ENCODE measurements at regions not wholly inside any gene's neighbourhood (a gene's known extent, or its start where the extent isn't known, plus 50 kb on each side); places are given as distances from the start of the nearest gene placed in this dataset.

DNA sequence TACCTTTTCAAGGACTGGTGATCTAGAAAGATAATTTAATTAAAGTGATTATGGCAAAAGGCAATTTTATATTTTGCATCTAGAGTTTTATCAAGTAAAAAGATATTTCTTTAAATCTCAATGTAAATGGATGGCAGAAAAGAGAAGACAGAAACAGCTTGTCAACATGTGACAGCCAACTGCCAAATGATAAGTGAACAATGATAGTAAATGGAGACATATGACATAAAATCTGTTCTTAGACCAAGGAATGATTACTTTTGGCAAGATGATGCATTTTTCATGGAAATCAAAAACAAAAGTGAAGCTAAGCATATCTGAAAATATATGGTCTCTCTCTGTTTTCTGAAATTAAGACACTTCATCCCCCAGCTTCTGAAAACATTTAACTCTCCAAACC lies 1730.7 kb upstream of the FLRT2 start:
- no peak for TF ChIP-seq POLR2A (IDR thresholded peaks at IDR 0.05)
- TF ChIP-seq, protein P1, sequence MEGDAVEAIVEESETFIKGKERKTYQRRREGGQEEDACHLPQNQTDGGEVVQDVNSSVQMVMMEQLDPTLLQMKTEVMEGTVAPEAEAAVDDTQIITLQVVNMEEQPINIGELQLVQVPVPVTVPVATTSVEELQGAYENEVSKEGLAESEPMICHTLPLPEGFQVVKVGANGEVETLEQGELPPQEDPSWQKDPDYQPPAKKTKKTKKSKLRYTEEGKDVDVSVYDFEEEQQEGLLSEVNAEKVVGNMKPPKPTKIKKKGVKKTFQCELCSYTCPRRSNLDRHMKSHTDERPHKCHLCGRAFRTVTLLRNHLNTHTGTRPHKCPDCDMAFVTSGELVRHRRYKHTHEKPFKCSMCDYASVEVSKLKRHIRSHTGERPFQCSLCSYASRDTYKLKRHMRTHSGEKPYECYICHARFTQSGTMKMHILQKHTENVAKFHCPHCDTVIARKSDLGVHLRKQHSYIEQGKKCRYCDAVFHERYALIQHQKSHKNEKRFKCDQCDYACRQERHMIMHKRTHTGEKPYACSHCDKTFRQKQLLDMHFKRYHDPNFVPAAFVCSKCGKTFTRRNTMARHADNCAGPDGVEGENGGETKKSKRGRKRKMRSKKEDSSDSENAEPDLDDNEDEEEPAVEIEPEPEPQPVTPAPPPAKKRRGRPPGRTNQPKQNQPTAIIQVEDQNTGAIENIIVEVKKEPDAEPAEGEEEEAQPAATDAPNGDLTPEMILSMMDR (IDR thresholded peaks at IDR 0.05), result no peak
- H3K27me3 ChIP-seq, result no peaks in the 10 kb centered on the region
- no peaks in the 10 kb centered on the region for H3K4me1 ChIP-seq (replicated peaks in 1 of 2)
- DNase-seq, result no peak
- H3K36me3 ChIP-seq (replicated peaks in 1 of 2), result no peaks in the 10 kb centered on the region
- intact Hi-C loops (cut with DNase I), result no loop called here
- H3K4me3 ChIP-seq, result no peak overlapping the region
- H3K9me3 ChIP-seq (replicated peaks in 1 of 3), result no peaks in the 10 kb centered on the region
- H3K27ac ChIP-seq, result no peak overlapping the region

DNA sequence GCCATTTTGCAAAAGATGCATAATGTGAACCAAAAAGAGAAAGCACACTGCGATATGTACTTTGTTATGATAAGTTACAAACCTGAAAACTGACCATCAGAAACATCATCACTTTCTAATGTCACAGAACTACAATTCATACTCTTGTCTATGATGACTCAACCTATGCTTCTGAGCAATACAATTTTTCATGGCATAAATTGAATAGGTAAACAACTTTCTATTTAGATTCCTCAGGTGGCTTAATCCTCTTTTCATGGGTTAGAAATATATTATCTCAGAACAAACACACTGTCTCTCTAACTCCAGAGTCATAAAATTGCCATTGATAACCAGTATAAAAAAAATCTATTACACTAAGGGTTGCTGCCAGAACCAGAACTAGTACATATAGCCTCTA lies 1715.0 kb upstream of the FLRT2 start:
- no peaks in the 10 kb centered on the region for H3K9me3 ChIP-seq (replicated peaks in 1 of 3)
- H3K27me3 ChIP-seq, result no peaks in the 10 kb centered on the region
- no peaks in the 10 kb centered on the region for H3K4me1 ChIP-seq (replicated peaks in 1 of 2)
- intact Hi-C loops (cut with DNase I), result no loop called here
- no peaks in the 10 kb centered on the region for H3K36me3 ChIP-seq (replicated peaks in 1 of 2)
- H3K4me3 ChIP-seq, result no peak overlapping the region
- TF ChIP-seq POLR2A (IDR thresholded peaks at IDR 0.05), result no peak
- TF ChIP-seq, protein P1 (IDR thresholded peaks at IDR 0.05), result no peak
- DNase-seq, result no peak
- H3K27ac ChIP-seq, result no peak overlapping the region
- WGBS, 4 donors, result 89 to 96% (median 92%) methylated on average over 1 of the region's 1 CpG

DNA sequence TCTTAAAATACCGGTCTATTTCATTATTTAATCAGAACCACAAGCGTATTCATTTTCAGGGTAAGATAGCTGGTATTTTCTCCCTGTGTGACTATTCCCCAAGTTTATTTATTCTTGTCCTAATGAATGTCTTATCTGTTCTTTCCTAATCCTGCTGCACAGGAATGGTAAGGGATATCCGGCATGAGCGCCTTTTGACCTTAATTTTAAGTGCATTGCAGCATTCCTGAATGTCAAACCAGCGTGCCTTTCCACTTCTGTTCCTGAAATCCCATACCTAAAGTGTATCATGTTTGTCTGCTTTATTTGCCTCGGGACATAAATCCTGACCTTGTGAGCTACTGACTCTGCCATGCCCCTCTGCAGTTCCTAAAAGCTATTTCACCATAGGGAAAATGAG lies 1713.2 kb upstream of the FLRT2 start:
- no peaks in the 10 kb centered on the region for H3K9me3 ChIP-seq (replicated peaks in 1 of 3)
- WGBS, 4 donors, result 51 to 62% (median 56%) methylated on average over 6 of the region's 6 CpGs
- H3K4me1 ChIP-seq (replicated peaks in 1 of 2), result no peaks in the 10 kb centered on the region
- DNase-seq, result peak in 1 of 7 donors; percentile 14
- no peaks in the 10 kb centered on the region for H3K27me3 ChIP-seq
- H3K27ac ChIP-seq, result no peak overlapping the region
- no peak for TF ChIP-seq POLR2A (IDR thresholded peaks at IDR 0.05)
- TF ChIP-seq, protein P1 (IDR thresholded peaks at IDR 0.05), result no peak
- no peaks in the 10 kb centered on the region for H3K36me3 ChIP-seq (replicated peaks in 1 of 2)
- no peak overlapping the region for H3K4me3 ChIP-seq
- intact Hi-C loops (cut with DNase I), result no loop called here

DNA sequence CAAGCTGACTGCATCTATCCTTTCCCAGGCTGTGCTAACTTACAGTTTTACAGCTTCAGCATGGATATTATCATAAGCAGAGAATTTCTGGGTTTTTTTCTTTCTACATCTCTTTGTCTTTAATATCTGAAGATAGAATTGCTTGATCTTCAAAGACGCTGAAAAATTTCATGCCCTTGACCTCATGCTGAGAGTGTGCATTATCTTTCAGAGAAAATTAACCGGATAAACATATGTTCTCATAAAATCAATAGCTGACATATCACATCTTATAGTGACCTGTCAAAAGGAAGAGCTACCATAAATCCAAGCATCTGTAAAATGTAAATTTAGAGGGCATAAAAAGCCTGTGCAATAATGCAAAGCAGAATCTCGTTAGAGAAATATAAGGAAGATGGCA lies 1704.1 kb upstream of the FLRT2 start:
- no peak for DNase-seq
- Histone ChIP-seq H3K36me3 (replicated peaks in 1 of 2) (no peaks in the 10 kb centered on the region), H3K27ac (no peak overlapping the region), H3K4me1 (replicated peaks in 1 of 2) (no peaks in the 10 kb centered on the region), H3K27me3 (no peaks in the 10 kb centered on the region), H3K4me3 (no peak overlapping the region), H3K9me3 (replicated peaks in 1 of 3) (no peaks in the 10 kb centered on the region)
- TF ChIP-seq POLR2A (IDR thresholded peaks at IDR 0.05), result no peak
- TF ChIP-seq, protein P1 (IDR thresholded peaks at IDR 0.05), result no peak
- 47 to 57% (median 52%) methylated on average over 3 of the region's 3 CpGs for WGBS, 4 donors
- intact Hi-C loops (cut with DNase I), result no loop called here
